ENCODE measurements at regions not wholly inside any gene's neighbourhood (a gene's known extent, or its start where the extent isn't known, plus 50 kb on each side); places are given as distances from the start of the nearest gene placed in this dataset.
"Not testable (repeated sequence)": the region's sequence is repeated elsewhere in the genome, so short reads cannot be mapped to it uniquely, and the experiment has no call there.

DNA sequence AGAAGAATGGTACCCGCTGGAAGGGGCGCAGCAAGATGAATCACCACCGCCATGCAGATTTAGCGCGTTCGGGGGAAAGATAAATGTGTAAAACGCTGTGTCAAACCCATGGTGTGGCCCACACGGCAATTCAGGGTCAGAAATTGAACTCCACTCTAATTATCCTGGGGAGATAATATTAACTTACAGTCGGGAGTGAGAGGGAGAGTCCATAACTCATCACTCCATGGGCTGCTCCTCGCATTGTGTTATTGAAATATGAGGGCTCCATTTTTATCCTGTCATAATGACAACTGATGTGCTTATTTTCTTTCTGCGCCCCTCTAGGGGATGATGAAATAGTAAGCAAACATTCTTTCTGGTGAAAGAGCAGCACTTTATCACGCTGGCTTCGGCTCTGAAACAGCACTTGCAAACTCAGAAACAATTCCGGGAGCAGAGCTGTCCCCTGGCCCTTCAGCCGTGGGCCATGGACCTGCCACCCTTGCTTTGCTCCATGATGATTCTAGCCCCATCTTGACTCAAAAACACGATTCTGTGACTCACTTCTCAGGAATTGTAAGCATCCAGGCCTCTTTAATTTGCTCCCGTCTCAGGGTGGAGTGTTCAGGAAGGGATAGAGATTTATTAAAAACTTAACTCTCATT, 431.6 kb downstream of the IRX1 start:
- dilution Hi-C loops (cut with MboI; ENCODE audit: extremely low pct_ligation_motif_present, low sequenced_read_pairs) (no loop called here), intact Hi-C loops (cut with micrococcal nuclease) (no loop called here)
- Histone ChIP-seq H3K36me3 (ENCODE audit: control insufficient read depth in 2 of 2, extremely low read depth in 1 of 2, insufficient read depth in 2 of 2, low read length in 2 of 2) (no peaks in the 10 kb centered on the region), H3K9me3 (replicated peaks; ENCODE audit: control insufficient read depth, insufficient read depth, low read length) (no peaks in the 10 kb centered on the region), H3K4me2 (ENCODE audit: insufficient read depth, low read length) (no peak overlapping the region), H4K20me1 (replicated peaks; ENCODE audit: control insufficient read depth, extremely low read depth, insufficient read depth, low read length) (no peaks in the 10 kb centered on the region), H3K4me1 (ENCODE audit: control insufficient read depth, extremely low read depth, insufficient read depth, low read length) (peaks cover 6% of the 10 kb centered on the region), H3K4me3 (replicated peaks in 1 of 3; ENCODE audit: insufficient read depth in 1 of 3, low read depth in 1 of 3, low read length in 3 of 3) (no peak overlapping the region), H3K27me3 (ENCODE audit: control insufficient read depth in 2 of 2, insufficient read depth in 2 of 2, low read length in 2 of 2) (no peaks in the 10 kb centered on the region), H3K9me1 (replicated peaks; ENCODE audit: control insufficient read depth, extremely low read depth, insufficient read depth, low read length) (no peaks in the 10 kb centered on the region), H3K27ac (ENCODE audit: insufficient read depth, low read depth, low read length) (no peak overlapping the region), H3K9ac (replicated peaks; ENCODE audit: extremely low read depth, insufficient read depth, low read length) (no peak overlapping the region), H2AFZ (ENCODE audit: low read depth, low read length) (no peak overlapping the region), H3K79me2 (ENCODE audit: control insufficient read depth, insufficient read depth, low read length) (no peaks in the 10 kb centered on the region)
- ChIA-PET POLR2A (no interaction called here), CTCF (no interaction called here)
- DNase-seq (ENCODE audit: low read depth, low spot score): peak; percentile 3
- FAIRE-seq: no peak
- TF ChIP-seq JUN (IDR thresholded peaks at IDR 0.05; ENCODE audit: borderline replicate concordance, insufficient read depth, insufficient read length, low read depth) (no peak), FOS (IDR thresholded peaks at IDR 0.05; ENCODE audit: borderline replicate concordance, insufficient read depth, low read length) (peak; percentile 27)
- TF ChIP-seq, protein P1, sequence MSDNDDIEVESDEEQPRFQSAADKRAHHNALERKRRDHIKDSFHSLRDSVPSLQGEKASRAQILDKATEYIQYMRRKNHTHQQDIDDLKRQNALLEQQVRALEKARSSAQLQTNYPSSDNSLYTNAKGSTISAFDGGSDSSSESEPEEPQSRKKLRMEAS (IDR thresholded peaks at IDR 0.05; ENCODE audit: insufficient read depth, insufficient read length): no peak
- TF ChIP-seq, protein P2, sequence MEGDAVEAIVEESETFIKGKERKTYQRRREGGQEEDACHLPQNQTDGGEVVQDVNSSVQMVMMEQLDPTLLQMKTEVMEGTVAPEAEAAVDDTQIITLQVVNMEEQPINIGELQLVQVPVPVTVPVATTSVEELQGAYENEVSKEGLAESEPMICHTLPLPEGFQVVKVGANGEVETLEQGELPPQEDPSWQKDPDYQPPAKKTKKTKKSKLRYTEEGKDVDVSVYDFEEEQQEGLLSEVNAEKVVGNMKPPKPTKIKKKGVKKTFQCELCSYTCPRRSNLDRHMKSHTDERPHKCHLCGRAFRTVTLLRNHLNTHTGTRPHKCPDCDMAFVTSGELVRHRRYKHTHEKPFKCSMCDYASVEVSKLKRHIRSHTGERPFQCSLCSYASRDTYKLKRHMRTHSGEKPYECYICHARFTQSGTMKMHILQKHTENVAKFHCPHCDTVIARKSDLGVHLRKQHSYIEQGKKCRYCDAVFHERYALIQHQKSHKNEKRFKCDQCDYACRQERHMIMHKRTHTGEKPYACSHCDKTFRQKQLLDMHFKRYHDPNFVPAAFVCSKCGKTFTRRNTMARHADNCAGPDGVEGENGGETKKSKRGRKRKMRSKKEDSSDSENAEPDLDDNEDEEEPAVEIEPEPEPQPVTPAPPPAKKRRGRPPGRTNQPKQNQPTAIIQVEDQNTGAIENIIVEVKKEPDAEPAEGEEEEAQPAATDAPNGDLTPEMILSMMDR (IDR thresholded peaks at IDR 0.05; ENCODE audit: extremely low read depth in 1 of 2, insufficient read depth in 1 of 2, low read depth in 1 of 2, low read length in 2 of 2): no peak
- no TSS peak for BruUV-seq (replicated peaks)

DNA sequence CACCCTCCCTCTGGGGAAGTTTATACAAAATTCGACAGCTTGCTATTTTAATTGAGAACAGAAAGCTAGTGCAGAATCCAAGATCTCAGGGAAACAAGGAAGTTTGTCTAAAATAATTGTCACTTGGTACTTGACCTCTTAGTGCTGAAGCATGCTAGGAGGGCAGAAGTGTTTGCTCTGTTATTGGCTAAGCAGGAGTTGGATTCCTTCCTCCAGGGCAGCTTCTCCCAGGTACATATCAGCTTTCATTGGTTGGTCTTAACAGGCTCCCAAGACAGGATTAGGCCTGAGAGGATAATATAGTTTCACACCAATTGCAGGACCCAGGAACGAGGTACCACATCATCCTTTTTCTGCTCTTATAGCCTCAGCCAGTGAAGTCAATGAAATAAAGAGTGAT, 432.8 kb downstream of the IRX1 start:
- Histone ChIP-seq H3K9ac (replicated peaks; ENCODE audit: extremely low read depth, insufficient read depth, low read length) (no peak overlapping the region), H3K9me3 (replicated peaks; ENCODE audit: control insufficient read depth, insufficient read depth, low read length) (no peaks in the 10 kb centered on the region), H4K20me1 (replicated peaks; ENCODE audit: control insufficient read depth, extremely low read depth, insufficient read depth, low read length) (no peaks in the 10 kb centered on the region), H3K4me1 (ENCODE audit: control insufficient read depth, extremely low read depth, insufficient read depth, low read length) (peaks cover 6% of the 10 kb centered on the region), H3K27me3 (ENCODE audit: control insufficient read depth in 2 of 2, insufficient read depth in 2 of 2, low read length in 2 of 2) (no peaks in the 10 kb centered on the region), H3K27ac (ENCODE audit: insufficient read depth, low read depth, low read length) (no peak overlapping the region), H3K4me2 (ENCODE audit: insufficient read depth, low read length) (no peak overlapping the region), H3K36me3 (ENCODE audit: control insufficient read depth in 2 of 2, extremely low read depth in 1 of 2, insufficient read depth in 2 of 2, low read length in 2 of 2) (no peaks in the 10 kb centered on the region), H3K9me1 (replicated peaks; ENCODE audit: control insufficient read depth, extremely low read depth, insufficient read depth, low read length) (no peaks in the 10 kb centered on the region), H3K4me3 (replicated peaks in 1 of 3; ENCODE audit: insufficient read depth in 1 of 3, low read depth in 1 of 3, low read length in 3 of 3) (no peak overlapping the region), H2AFZ (ENCODE audit: low read depth, low read length) (no peak overlapping the region), H3K79me2 (ENCODE audit: control insufficient read depth, insufficient read depth, low read length) (no peaks in the 10 kb centered on the region)
- FAIRE-seq (no peak), DNase-seq (ENCODE audit: low read depth, low spot score) (no peak)
- ChIA-PET CTCF (no interaction called here), POLR2A (no interaction called here)
- intact Hi-C loops (cut with micrococcal nuclease): no loop called here
- dilution Hi-C loops (cut with MboI; ENCODE audit: extremely low pct_ligation_motif_present, low sequenced_read_pairs): no loop called here
- BruUV-seq (replicated peaks): no TSS peak
- TF ChIP-seq, protein P1 (IDR thresholded peaks at IDR 0.05; ENCODE audit: insufficient read depth, insufficient read length): no peak

DNA sequence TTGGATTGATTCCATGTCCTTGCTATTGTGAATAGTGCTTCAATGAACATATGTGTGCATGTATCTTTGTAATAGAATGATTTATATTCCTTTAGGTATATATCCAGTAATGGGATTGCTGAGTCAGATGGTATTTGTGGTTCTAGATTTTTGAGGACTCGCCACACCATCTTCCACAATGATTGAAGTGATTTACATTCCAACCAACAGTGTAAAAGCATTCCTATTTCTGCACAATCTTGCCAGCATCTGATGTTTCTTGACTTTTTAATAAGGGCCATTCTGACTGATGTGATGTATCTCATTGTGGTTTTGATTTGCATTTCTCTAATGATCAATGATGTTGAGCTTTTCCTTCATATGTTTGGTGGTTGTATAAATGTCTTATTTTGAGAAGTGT, 437.9 kb downstream of the IRX1 start:
- POLR2A ChIA-PET; H3K4me2 ChIP-seq (ENCODE audit: insufficient read depth, low read length); H3K4me1 ChIP-seq (ENCODE audit: control insufficient read depth, extremely low read depth, insufficient read depth, low read length); CTCF ChIA-PET; H3K9me1 ChIP-seq (replicated peaks; ENCODE audit: control insufficient read depth, extremely low read depth, insufficient read depth, low read length); H4K20me1 ChIP-seq (replicated peaks; ENCODE audit: control insufficient read depth, extremely low read depth, insufficient read depth, low read length); dilution Hi-C loops (cut with MboI; ENCODE audit: extremely low pct_ligation_motif_present, low sequenced_read_pairs); H3K9ac ChIP-seq (replicated peaks; ENCODE audit: extremely low read depth, insufficient read depth, low read length); FAIRE-seq; H3K27me3 ChIP-seq (ENCODE audit: control insufficient read depth in 2 of 2, insufficient read depth in 2 of 2, low read length in 2 of 2); DNase-seq (ENCODE audit: low read depth, low spot score); H3K79me2 ChIP-seq (ENCODE audit: control insufficient read depth, insufficient read depth, low read length); intact Hi-C loops (cut with micrococcal nuclease); BruUV-seq (replicated peaks); H3K27ac ChIP-seq (ENCODE audit: insufficient read depth, low read depth, low read length); H3K9me3 ChIP-seq (replicated peaks; ENCODE audit: control insufficient read depth, insufficient read depth, low read length); H2AFZ ChIP-seq (ENCODE audit: low read depth, low read length); H3K36me3 ChIP-seq (ENCODE audit: control insufficient read depth in 2 of 2, extremely low read depth in 1 of 2, insufficient read depth in 2 of 2, low read length in 2 of 2); H3K4me3 ChIP-seq (replicated peaks in 1 of 3; ENCODE audit: insufficient read depth in 1 of 3, low read depth in 1 of 3, low read length in 3 of 3): not testable (repeated sequence)
